ENCODE measurements at regions not wholly inside any gene's neighbourhood (a gene's known extent, or its start where the extent isn't known, plus 50 kb on each side); places are given as distances from the start of the nearest gene placed in this dataset.

GRCh38 chr1:215400741-215401140 is 166.4 kb upstream of the KCTD3 start:
- no peak for TF ChIP-seq MTF1 (CRISPR knock-in tag; IDR thresholded peaks at IDR 0.05; ENCODE audit: borderline replicate concordance)
- no peak for TF ChIP-seq EZH2 (IDR thresholded peaks at IDR 0.05; ENCODE audit: borderline replicate concordance, low read depth, low read length)
- no peak for TF ChIP-seq TBL1XR1 (IDR thresholded peaks at IDR 0.05; ENCODE audit: low read length in 2 of 2)
- TF ChIP-seq, protein P1, sequence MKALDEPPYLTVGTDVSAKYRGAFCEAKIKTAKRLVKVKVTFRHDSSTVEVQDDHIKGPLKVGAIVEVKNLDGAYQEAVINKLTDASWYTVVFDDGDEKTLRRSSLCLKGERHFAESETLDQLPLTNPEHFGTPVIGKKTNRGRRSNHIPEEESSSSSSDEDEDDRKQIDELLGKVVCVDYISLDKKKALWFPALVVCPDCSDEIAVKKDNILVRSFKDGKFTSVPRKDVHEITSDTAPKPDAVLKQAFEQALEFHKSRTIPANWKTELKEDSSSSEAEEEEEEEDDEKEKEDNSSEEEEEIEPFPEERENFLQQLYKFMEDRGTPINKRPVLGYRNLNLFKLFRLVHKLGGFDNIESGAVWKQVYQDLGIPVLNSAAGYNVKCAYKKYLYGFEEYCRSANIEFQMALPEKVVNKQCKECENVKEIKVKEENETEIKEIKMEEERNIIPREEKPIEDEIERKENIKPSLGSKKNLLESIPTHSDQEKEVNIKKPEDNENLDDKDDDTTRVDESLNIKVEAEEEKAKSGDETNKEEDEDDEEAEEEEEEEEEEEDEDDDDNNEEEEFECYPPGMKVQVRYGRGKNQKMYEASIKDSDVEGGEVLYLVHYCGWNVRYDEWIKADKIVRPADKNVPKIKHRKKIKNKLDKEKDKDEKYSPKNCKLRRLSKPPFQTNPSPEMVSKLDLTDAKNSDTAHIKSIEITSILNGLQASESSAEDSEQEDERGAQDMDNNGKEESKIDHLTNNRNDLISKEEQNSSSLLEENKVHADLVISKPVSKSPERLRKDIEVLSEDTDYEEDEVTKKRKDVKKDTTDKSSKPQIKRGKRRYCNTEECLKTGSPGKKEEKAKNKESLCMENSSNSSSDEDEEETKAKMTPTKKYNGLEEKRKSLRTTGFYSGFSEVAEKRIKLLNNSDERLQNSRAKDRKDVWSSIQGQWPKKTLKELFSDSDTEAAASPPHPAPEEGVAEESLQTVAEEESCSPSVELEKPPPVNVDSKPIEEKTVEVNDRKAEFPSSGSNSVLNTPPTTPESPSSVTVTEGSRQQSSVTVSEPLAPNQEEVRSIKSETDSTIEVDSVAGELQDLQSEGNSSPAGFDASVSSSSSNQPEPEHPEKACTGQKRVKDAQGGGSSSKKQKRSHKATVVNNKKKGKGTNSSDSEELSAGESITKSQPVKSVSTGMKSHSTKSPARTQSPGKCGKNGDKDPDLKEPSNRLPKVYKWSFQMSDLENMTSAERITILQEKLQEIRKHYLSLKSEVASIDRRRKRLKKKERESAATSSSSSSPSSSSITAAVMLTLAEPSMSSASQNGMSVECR (CRISPR knock-in tag; IDR thresholded peaks at IDR 0.05) = no peak
- no peak for TF ChIP-seq ELK1 (CRISPR knock-in tag; IDR thresholded peaks at IDR 0.05)
- TF ChIP-seq HMG20B (CRISPR knock-in tag; IDR thresholded peaks at IDR 0.05) = no peak
- TF ChIP-seq, protein P2, sequence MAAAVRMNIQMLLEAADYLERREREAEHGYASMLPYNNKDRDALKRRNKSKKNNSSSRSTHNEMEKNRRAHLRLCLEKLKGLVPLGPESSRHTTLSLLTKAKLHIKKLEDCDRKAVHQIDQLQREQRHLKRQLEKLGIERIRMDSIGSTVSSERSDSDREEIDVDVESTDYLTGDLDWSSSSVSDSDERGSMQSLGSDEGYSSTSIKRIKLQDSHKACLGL (CRISPR knock-in tag; IDR thresholded peaks at IDR 0.05; ENCODE audit: borderline replicate concordance, poor library complexity, severe bottlenecking) = no peak
- TF ChIP-seq STAT5A (IDR thresholded peaks at IDR 0.05; ENCODE audit: borderline replicate concordance, low read length) = no peak
- TF ChIP-seq, protein P3, sequence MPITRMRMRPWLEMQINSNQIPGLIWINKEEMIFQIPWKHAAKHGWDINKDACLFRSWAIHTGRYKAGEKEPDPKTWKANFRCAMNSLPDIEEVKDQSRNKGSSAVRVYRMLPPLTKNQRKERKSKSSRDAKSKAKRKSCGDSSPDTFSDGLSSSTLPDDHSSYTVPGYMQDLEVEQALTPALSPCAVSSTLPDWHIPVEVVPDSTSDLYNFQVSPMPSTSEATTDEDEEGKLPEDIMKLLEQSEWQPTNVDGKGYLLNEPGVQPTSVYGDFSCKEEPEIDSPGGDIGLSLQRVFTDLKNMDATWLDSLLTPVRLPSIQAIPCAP (CRISPR knock-in tag; IDR thresholded peaks at IDR 0.05; ENCODE audit: borderline replicate concordance) = no peak
